A673 (cell line): ENCODE measurements at regions not wholly inside any gene's neighbourhood (a gene's known extent, or its start where the extent isn't known, plus 50 kb on each side); places are given as distances from the start of the nearest gene placed in this dataset.

Experiments used
- BruUV-seq: library from RNA; stranded (reverse); fragments of 400-500 nt; replicated peaks from 2 replicates; lab custom pipeline; 2021; lab: Mats Ljungman, UMichigan
- CTCF ChIA-PET: fragments of 300-600 bp; sonication (Branson Sonifier 250); formaldehyde crosslinking; loops from one replicate; lab custom pipeline; 2022; ENCODE audit warnings: antibody characterized with exemption; lab: Charles Lee
- POLR2A ChIA-PET: fragments of 300-600 bp; sonication (Branson Sonifier 250); formaldehyde crosslinking; loops from one replicate; lab custom pipeline; 2022; ENCODE audit warnings: antibody characterized with exemption; ENCODE audit not compliant: low non-redundant PET; lab: Charles Lee
- DNase-seq: peaks from one replicate; pipeline ENCODE4 v3.0.0-alpha.2; 2015; ENCODE audit warnings: low spot score
- H3K27ac ChIP-seq: fragments of 200-600 bp; sonication (generic); 2 replicates; pipeline ENCODE4 v1.5.1; 2016; ENCODE audit warnings: mixed run types, low read depth, mild to moderate bottlenecking, mixed read lengths, antibody characterized with exemption, low read length; ENCODE audit not compliant: poor library complexity, severe bottlenecking
- H3K27me3 ChIP-seq: fragments of 200-600 bp; sonication (generic); replicated peaks from 2 replicates; pipeline ENCODE4 v1.6.1; 2017; ENCODE audit warnings: mixed run types, low read depth, mild to moderate bottlenecking, mixed read lengths, antibody characterized with exemption, low read length; ENCODE audit not compliant: insufficient read depth, poor library complexity
- H3K36me3 ChIP-seq: fragments of 200-600 bp; sonication (generic); 2 replicates; pipeline ENCODE4 v1.6.1; 2016; ENCODE audit warnings: mixed run types, mild to moderate bottlenecking, mixed read lengths, antibody characterized with exemption, low read length; ENCODE audit not compliant: insufficient read depth, poor library complexity, severe bottlenecking
- H3K4me1 ChIP-seq: fragments of 200-600 bp; sonication (generic); 2 replicates; pipeline ENCODE4 v1.6.1; 2017; ENCODE audit warnings: mixed run types, mild to moderate bottlenecking, mixed read lengths, antibody characterized with exemption, low read length; ENCODE audit not compliant: insufficient read depth, poor library complexity, severe bottlenecking
- H3K4me3 ChIP-seq: fragments of 200-600 bp; sonication (generic); 2 replicates; pipeline ENCODE4 v1.5.1; 2016; ENCODE audit warnings: low read depth, mixed run types, mild to moderate bottlenecking, mixed read lengths, low read length; ENCODE audit not compliant: poor library complexity, severe bottlenecking
- H3K9me3 ChIP-seq: fragments of 200-600 bp; sonication (generic); 2 replicates; pipeline ENCODE4 v1.6.1; 2016; ENCODE audit warnings: mixed run types, low read depth, mild to moderate bottlenecking, mixed read lengths, antibody characterized with exemption, low read length; ENCODE audit not compliant: poor library complexity, severe bottlenecking
- CTCF ChIP-seq: fragments of 300-800, 200-600 bp; sonication (generic); conservative IDR thresholded peaks from 2 replicates; pipeline ENCODE4 v1.5.1; 2017; ENCODE audit warnings: low read depth, mild to moderate bottlenecking, antibody characterized with exemption, low read length, moderate library complexity, mixed read lengths
- EZH2 ChIP-seq: fragments of 200-600 bp; sonication (generic); IDR thresholded peaks from 2 replicates; pipeline ENCODE4 v1.6.1; 2017; ENCODE audit warnings: borderline replicate concordance, low read depth, mild to moderate bottlenecking, mixed read lengths, antibody characterized with exemption, low read length; ENCODE audit not compliant: poor library complexity, severe bottlenecking
- intact Hi-C: fragments of 100-400 bp; cut with micrococcal nuclease; formaldehyde crosslinking; loops from one replicate; pipeline ENCODE4 v1.10.0; 2022; ENCODE audit not compliant: unreplicated experiment

- Histone ChIP-seq H3K36me3 (no peaks in the 10 kb centered on the region), H3K4me3 (no peak overlapping the region), H3K9me3 (no peaks in the 10 kb centered on the region), H3K27me3 (no peaks in the 10 kb centered on the region), H3K27ac (no peak overlapping the region), H3K4me1 (no peaks in the 10 kb centered on the region)
- TF ChIP-seq CTCF, result no peak
- TF ChIP-seq EZH2, result no peak
- no TSS peak for BruUV-seq
- ChIA-PET POLR2A (no interaction called here), CTCF (no interaction called here)
- intact Hi-C loops, result no loop called here
- DNase-seq, result no peak
Measured at GRCh38 chr5:162657076-162657475, 589.5 kb downstream of the GABRG2 start.

- no peaks in the 10 kb centered on the region for H3K36me3 ChIP-seq
- no peak for DNase-seq
- TF ChIP-seq EZH2 (no peak), CTCF (no peak)
- H3K27me3 ChIP-seq, result no peaks in the 10 kb centered on the region
- CTCF ChIA-PET, result no interaction called here
- no peak overlapping the region for H3K4me3 ChIP-seq
- intact Hi-C loops, result no loop called here
- POLR2A ChIA-PET, result no interaction called here
- no TSS peak for BruUV-seq
- no peaks in the 10 kb centered on the region for H3K9me3 ChIP-seq
- no peak overlapping the region for H3K27ac ChIP-seq
- H3K4me1 ChIP-seq, result no peaks in the 10 kb centered on the region
Measured at GRCh38 chr5:162664846-162665245, 597.3 kb downstream of the GABRG2 start.

- Histone ChIP-seq H3K27me3 (no peaks in the 10 kb centered on the region), H3K4me1 (no peaks in the 10 kb centered on the region), H3K27ac (no peak overlapping the region), H3K4me3 (no peak overlapping the region), H3K9me3 (no peaks in the 10 kb centered on the region), H3K36me3 (no peaks in the 10 kb centered on the region)
- ChIA-PET POLR2A (no interaction called here), CTCF (no interaction called here)
- no peak for TF ChIP-seq CTCF
- no peak for TF ChIP-seq EZH2
- DNase-seq, result no peak
- BruUV-seq, result no TSS peak
- intact Hi-C loops, result no loop called here
Measured at GRCh38 chr5:162668926-162669325, 601.4 kb downstream of the GABRG2 start.

GRCh38 chr5:162672061-162672460 lies 604.5 kb downstream of the GABRG2 start:
- intact Hi-C loops, result no loop called here
- Histone ChIP-seq H3K9me3 (no peaks in the 10 kb centered on the region), H3K4me3 (no peak overlapping the region), H3K27me3 (no peaks in the 10 kb centered on the region), H3K27ac (no peak overlapping the region), H3K4me1 (no peaks in the 10 kb centered on the region), H3K36me3 (no peaks in the 10 kb centered on the region)
- CTCF ChIA-PET, result no interaction called here
- no peak for TF ChIP-seq CTCF
- TF ChIP-seq EZH2, result no peak
- POLR2A ChIA-PET, result no interaction called here
- DNase-seq, result no peak
- BruUV-seq, result no TSS peak
